DMS79 treated with DMSO at 0.1 percent for 48 hours (cell line): ENCODE measurements at regions not wholly inside any gene's neighbourhood (a gene's known extent, or its start where the extent isn't known, plus 50 kb on each side); places are given as distances from the start of the nearest gene placed in this dataset.
A peak's percentile ranks its signal among the peaks of the same experiment; 100 is the strongest.
"Not testable (repeated sequence)": the region's sequence is repeated elsewhere in the genome, so short reads cannot be mapped to it uniquely, and the experiment has no call there.

ENCODE experiments used
- DNase-seq: peaks from one replicate; lab custom pipeline; 2025; lab: John Stamatoyannopoulos, UW

DNA sequence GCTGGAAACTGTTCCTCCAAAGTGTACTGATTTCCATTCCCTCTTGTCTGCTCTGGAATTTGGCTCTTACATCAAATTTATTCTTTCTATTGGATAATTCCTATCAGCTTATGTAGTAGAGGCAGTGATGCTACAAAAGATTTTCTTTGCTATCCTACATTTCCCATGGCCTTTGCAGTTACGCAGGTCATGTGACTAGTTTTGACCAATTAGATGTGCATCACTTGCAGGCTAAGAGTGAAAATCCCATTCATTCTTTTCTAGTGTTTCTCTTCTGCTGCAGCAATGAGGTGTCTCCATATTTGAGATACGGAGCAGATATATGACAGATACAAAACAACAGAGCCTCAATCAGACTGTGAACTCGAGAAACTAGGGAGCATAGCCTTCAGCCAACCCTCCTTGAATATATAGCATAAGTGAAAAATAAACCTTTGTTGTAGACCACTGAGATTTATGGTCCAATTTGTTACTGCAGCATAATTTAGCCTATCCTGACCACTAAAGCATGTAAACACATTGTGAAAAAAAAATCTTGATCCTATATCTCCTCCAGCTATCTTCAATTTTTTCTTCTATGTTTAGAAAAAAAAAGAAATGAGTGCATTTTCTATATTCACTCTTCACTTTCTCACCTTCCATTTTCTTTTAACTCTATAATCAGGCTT lies 102.0 kb downstream of the HNMT start:
- no peak for DNase-seq

DNA sequence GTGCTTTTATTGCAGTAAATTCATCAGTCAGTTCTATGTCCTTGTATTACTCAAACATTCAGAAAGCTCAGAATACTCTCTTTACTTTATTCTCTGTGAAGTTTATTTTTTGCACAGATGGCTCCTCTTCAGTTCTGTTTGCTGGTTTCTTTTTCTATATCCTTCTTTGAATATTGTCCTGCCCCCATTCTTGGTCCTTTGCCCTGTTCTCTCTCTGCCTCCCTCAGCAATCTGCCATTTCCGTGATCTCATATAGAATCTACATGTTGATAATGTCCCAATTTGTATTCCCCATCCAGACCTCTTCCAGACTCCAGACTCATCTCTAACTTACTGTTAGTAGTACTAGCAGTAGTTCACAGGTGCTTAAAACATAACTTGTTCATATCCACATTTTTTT lies 102.6 kb downstream of the HNMT start:
- no peak for DNase-seq

DNA sequence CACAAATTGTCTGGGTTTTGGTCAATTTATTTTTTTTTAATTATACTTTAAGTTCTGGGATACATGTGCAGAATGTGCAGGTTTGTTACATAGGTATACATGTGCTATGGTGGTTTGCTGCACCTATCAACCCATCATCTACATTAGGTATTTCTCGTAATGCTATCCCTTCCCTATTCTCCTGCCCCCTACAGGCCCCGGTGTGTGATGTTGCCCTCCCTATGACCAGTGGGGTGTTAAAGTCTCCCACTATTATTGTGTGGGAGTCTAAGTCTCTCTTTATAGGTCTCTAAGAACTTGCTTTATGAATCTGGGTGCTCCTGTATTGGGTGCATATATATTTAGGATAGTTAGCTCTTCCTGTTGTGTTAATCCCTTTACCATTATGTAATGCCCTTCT lies 104.4 kb downstream of the HNMT start:
- not testable (repeated sequence) for DNase-seq

DNA sequence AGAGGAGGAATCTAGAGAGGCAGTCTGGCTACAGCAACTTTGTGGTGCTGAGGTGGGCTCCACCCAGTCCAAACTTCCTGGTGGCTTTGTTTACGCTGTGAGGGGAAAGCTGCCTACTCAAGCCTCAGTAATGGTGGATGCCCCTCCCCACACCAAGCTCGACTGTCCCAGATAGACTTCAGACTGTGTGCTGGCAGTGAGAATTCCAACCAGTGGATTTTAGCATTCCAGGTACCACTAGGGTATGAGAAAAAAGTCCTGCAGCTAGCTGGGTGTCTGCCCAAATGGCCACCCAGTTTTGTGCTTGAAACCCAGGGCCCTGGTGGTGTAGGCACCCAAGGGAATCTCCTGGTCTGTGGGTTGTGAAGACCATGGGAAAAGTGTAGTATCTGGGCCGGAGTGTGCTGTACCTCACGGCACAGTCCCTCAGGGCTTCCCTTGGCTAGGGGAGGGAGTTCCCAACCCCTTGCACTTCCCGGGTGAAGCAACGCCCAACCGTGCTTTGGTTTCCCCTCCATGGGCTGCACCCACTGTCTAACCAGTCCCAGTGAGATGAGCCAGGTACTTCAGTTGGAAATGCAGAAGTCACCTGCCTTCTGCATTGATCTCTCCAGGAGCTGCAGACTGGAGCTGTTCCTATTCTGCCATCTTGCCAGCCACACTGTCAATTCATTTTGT lies 106.9 kb downstream of the HNMT start:
- peak; percentile 78 for DNase-seq

DNA sequence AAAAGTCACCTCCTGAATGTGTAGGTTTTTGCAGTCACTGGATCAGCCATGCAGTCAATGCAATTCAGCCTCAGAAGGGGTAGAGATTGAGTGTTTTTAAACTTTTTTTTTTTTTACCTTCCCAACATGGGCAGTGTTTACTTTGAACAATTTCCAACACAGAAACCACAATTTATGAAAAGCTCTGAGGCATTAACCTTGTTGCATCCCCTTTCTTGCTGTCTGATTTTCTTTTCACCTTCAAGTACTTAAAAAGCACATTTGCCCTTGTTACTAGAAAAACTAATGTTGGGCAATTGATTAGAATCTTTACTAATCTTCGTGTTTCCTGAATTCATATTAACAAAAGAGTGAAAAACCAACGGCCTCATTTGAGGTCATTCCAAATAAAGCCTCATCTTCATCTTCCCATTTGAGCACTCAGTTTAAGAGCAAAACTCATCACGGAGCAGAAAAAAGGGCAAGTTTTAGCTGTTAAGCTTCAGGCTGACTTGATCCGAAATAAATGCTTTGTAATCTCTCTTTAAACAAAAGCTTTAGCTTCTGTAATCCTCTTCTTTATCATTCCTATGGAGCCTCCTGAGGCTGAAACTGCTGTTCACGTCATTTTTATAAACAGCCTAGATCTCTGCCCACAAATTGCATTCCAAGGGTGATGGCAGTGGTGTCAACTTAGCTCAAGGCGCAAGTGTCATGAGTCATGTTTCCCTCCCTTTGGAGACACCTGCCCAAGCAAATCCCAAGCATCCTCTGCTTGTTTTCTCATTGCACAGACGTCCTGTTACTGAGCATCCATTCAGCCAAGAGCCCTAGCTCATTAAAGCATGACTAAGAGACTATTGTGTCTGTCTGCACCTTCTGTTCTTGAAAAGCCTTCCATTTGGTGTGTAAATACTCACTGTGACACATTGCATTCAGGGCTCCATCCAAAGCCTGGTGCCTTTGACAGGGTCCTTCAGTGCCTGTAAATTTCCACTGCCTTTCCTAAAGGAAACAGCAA lies 107.7 kb downstream of the HNMT start:
- DNase-seq, result peak; percentile 98

DNA sequence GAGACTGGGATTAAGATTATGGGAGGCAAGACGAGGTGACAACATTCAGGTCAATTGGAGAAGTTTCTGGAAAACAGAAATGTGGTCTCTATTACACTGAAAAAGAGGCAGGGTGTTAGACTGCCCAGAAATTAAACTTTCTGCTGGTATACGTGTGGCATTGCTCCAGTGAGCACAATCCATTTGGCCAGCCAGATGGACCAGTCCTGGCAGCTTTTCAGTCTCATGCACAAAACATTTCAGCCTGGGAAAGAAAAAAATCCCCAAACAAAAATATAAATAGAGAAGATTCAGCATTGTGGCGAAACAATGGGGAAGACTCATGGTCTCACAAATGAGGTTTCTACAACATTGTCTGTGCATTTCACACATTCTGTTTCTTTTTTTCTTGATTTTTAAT lies 113.9 kb downstream of the HNMT start:
- DNase-seq, result no peak

DNA sequence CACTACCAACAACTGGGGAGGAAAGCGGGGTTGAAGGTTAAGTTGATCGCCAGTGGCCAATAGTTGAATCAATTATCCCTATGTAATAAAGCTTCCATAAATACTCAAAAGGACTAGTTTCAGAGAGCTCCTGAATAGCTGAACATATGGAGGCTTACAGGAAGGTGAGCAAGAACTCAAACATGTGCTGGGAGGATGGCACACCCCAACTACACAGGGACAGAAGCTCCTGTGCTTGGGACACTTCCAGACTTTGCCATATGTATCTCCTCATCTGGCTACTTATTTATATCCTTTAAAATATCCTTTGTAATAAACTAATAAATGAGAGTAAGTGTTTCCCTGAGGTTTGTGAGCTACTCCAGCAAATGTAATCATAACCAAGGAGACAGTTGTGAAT lies 115.7 kb downstream of the HNMT start:
- DNase-seq, result no peak

DNA sequence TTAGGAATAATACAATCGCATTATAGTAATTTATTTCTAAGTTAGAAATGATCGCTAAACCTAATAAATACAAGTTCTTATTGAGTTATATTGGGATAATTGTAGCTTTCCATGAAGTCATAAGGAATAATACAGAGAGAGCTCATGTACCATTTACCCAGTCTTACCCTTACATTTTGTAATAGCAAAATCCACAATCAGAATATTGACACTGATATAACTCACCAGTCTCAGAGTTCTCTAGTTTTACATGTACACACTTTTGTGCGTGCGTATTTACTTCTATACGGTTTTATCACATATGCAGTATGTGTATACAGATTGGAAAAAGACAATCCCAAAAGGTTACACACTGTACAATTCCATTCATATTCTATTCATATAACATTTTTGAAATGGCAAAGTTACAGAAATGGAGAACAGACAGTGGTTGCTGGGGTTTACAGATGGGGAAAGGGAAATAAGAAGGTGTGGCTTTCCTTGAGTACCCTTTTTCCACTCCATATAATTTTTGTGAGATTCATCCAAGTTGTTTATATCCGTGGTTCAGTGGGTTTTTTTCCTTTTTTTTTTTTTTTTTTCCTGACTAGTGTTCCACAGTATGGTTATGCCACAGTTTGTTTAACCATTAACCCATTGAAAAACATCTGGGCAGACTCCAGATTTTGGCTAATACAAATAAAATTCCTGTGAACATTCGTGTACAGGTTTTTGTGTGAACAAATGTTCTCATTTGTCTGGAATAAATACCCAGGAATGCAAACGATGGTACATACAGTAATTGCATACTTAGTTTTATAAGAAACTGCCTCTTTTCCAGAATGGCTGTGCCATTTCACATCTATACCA lies 117.2 kb downstream of the HNMT start:
- no peak for DNase-seq

DNA sequence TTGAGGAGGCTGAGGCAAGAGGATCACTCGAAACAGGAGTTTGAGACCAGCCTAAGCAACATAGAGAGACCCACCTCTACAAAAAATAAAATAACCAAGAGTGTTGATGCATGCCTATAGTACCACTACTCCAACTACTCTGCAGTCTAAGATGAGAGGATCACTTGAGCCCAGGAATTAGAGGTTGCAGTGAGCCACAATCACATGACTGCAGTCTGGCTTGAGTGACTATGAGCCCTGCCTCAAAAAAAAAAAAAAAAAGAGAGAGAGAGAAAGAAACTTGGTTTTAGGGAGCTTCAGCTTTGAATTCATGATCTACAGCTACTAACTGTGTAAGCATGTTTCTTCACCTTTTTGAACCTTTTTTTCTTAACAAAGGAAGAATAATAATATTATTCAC lies 119.9 kb downstream of the HNMT start:
- DNase-seq, result no peak

GRCh38 chr2:138085441-138085840 lies 121.2 kb downstream of the HNMT start:
- not testable (repeated sequence) for DNase-seq

DNA sequence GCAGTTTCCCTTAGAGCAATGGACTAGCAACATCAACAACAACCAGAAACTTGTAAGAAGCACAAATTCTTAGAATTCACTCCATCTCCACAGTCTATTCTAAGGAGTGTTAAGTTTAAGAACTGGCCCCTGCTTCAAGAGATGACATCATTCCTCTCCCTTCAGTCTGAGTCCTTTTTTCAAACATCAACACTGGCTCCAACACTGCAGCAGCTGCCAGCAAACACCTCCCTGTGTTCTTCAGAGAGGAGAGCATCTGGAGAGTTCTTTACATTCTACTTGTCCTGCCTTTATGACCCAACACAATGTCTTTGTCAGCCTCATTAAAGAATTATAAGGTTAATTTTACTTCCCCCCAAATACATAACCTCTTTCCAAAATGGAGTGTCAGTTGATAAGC lies 122.3 kb downstream of the HNMT start:
- peak; percentile 73 for DNase-seq

DNA sequence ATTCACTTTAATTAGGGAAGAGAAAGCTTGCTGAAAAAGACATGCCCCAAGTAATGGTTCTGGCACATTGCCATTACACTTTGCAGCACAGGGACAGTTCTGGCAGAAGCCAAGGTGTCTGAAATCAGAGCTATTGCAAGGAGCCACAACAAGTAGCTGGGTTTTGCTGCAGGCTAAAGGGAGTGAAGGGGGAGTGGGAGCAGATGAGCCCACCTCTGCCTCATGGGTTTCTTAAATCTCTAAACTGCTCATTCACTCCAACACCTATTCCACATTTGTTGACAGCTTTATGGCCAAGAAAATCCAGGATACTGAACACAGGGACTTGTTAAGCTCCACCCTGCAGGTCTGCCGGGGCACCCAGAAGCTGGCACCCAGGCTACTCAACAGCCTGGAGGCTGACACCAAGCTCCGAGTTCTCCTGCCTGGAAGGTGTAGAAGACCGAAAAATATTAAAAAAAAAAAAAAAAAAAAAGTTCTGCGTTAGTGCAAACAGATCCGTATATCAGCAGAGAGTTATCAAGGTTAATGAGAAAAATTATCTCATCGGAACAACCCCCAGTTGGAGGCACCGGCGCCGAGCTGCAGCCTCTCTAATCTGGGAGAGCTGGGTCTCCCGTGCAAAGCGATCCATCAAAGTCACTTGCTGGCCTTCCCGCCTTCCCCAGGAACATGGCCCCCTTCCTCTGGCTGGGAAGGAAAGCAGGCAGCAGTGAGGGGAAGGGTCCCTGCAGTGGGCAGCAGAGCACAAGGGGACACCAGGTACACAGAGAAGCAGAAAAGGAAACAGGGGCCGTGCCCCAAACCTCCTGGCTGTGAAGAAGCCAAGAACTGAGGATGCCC lies 123.7 kb downstream of the HNMT start:
- DNase-seq, result peak; percentile 85

GRCh38 chr2:138090330-138090729 lies 126.1 kb downstream of the HNMT start:
- DNase-seq, result no peak

- no peak for DNase-seq
Observed at GRCh38 chr2:138093455-138093854, 129.2 kb downstream of the HNMT start.

DNA sequence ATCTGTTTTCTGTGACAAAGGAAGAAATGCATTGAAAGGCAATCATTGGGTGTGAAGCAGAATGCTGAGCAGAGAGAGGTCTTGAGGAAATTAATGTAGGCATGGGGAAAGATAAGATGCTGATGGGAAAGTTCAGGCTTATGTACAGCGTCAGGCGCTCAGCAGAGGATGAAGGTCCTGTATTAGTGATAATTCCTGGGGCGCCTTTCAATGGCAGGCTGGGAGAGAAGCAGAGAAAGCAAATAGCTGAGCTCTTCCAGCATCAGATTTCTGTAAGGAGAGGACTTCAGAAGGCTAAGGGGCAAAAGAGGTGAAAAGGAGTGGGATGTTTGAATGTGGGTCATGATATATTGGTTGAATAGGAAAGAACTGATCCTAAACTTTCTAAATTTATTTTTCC lies 129.8 kb downstream of the HNMT start:
- no peak for DNase-seq

DNA sequence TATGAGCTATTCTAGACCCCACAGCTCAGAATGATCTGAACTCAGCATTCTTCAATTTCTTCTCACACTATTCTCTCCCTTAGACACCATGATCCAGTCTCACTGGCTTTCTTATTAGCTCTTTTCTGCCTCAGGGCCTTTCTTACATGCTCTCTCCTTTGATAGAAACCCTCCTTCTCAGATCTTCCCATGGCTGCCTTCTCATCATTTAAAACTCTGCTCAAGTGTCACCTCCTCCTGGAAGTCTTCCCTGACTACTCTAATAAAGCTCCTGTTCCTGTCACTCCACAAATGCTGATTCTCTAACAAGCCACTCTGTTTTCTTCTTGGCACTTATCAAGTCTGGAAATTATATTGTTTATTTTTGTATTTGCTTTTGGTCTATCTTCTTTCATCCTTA lies 131.1 kb downstream of the HNMT start:
- DNase-seq, result no peak

DNA sequence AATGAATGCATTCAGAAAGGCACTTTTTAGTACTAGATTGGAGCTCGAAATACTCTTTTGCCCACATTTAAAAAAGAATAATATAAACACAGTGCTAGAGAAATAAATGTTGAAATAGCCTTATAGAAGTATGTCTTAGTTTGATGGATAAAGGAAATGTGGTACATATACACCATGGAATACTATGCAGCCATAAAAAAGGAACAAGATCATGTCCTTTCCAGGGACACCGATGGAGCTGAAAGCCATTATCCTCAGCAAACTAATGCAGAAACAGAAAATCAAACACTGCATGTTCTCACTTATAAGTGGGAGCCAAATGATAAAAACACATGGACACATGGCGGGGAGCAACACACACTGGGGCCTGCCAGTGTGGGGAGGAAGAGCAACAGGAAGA lies 135.0 kb downstream of the HNMT start:
- DNase-seq, result not testable (repeated sequence)

DNA sequence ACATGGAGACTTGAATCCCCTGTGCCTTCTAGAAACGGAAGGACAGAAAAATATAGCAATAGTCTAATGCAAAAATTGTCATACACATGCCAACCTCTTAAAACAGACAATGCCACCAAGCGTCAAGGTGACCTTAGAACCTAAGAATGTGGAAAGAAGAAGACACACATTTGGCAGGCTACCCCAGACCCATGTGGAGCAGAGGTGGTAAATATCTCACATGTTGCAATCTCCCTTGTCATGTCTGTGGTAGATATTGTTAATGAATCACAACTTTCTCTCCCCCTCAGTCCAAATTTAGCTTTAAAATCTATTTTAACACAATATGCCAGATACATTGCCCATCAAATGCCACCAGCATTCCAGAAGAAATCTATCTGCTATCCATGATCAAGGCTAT lies 137.4 kb downstream of the HNMT start:
- DNase-seq, result no peak

GRCh38 chr2:138102664-138103063 lies 138.4 kb downstream of the HNMT start:
- no peak for DNase-seq

- DNase-seq, result no peak
Observed at GRCh38 chr2:138103156-138103555, 138.9 kb downstream of the HNMT start.

DNA sequence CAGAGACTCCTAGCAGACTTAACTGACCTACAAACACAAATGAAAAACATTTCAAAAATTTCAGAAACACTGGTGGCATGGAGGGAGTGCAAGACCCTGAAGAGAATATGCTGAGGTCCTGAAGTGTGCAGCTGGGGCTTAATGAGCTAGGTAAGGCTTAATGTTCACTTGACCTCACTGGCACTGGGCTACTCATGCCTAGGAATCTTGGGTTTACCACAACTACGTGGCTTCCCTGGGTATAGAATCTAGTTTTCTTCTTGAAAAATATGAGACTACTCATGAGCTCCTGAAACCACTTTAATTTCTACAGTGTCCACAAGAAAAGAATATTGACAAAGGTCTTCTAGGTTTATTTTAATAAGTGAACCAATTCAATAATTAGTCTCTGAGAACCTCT lies 139.8 kb downstream of the HNMT start:
- no peak for DNase-seq
